Hypothalamus (tissue), 51 donors: ENCODE measurements at regions not wholly inside any gene's neighbourhood (a gene's known extent, or its start where the extent isn't known, plus 50 kb on each side); places are given as distances from the start of the nearest gene placed in this dataset.

Experiments used
- DNase-seq, 51 donors: peaks; one replicate each; lab custom pipeline; 2025; lab: John Stamatoyannopoulos, UW

- no peak for DNase-seq
Observed at GRCh38 chr4:35541146-35541887, 703.0 kb downstream of the ARAP2 start.

DNA sequence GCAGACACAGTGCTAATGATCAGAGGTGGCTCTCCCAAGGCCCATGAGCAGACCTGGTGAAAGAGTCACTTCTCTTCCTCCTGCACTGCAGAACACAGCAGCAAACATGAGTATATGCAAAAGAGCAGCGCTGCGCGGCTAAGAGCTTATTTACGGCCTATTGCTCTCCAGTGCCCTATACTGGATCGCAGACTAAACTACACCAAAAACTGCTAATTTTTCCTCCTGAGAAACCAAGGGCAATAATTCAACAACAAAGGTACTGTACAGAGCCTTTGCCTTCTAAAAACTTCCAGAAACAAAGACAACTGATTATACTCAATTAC lies 702.5 kb downstream of the ARAP2 start:
- no peak for DNase-seq

- no peak for DNase-seq
Observed at GRCh38 chr4:35548921-35549320, 695.4 kb downstream of the ARAP2 start.

DNA sequence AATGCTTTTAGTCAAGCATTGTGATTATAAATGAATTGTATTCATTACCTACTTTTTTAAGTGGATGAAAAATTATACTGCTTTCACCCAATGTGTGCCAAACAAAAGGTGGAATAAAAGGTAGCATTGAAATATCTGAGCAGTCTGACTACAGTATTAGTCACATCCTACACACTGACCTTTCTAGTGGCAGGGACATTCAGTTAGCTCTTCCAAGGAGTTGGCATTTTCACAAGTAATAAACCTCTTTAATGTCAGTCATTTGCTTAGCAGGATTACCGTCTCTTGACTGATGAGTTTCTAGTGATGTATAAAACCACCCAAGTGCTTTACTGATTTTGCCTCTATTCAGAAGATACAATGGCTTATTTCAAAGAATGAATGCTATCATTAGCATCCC lies 687.9 kb downstream of the ARAP2 start:
- no peak for DNase-seq

DNA sequence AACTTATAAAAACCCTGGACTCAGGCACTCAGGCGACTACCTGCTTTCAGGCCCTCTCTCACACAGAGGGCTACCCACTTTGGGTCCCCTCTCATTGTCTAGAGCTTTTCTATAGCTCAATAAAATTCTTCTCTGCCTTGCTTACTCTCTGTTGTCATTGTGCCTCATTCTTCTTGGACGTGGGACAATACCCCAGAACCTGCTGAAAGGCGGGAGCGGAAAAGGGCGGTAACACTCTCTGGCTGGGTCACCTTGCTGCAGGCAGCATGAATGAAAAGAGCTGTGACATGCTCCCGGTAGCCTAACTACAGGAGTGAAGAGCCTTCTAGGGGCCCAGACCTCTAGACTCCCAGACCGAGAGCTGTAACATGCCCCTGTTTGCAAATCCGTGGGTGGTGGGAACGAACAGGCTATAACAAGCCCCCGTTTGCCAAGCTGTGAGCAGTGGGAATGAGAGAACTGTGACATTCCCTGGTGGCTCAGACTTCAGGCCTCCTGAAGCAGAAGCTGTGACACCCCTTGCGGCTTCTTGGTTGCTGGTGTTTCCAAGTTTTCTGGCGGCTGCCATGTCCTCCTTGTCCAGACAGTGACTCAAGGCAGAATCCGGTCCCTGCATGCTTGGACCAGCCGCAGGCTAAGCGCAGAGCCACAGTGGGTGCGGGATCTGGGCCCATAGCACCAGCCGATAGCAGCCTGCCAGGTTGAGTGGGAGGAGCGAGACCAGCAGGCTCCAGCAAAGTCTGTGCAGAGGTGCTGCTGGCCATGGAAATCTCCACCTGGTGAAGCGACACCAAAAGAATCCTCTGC lies 684.6 kb downstream of the ARAP2 start:
- DNase-seq, result no peak

DNA sequence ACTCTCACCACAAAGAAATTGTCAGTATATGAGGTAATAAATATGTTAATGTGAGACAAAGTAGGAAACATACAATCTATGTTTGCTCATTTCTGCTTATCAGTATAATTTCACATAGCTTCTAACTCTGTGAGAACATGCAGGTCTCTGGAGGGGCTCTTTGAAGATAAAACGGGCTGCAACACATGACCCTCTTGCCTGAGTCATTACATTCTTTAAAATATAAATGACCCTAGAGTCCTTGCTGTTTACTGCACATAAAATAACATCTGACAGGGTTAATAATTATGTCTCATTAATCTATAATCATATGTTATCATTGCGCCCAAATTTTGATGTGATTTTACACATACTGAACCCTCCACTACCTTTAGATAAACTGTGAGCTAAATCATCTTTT lies 681.5 kb downstream of the ARAP2 start:
- no peak for DNase-seq

DNA sequence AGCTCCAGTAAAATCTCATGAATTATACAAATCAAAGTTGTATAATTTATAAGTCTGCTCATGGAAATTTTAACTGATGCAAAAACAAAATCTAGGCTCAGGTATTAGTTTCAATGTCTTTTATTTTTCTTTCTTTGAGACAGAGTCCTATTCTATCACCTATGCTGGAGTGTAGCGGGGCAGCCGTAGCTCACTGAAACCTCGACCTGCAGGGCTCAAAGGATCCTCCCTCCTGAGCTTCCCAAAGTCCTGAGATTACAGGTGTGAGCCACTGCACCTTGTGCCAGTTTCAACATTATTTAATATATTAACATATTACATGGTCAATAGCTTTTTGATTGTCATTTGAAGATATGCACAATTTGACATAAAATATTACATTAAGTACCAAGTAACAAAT lies 678.7 kb downstream of the ARAP2 start:
- no peak for DNase-seq

GRCh38 chr4:35591035-35591434 lies 653.3 kb downstream of the ARAP2 start:
- DNase-seq, result no peak

- DNase-seq, result no peak
Observed at GRCh38 chr4:35604252-35604651, 640.1 kb downstream of the ARAP2 start.

- no peak for DNase-seq
Observed at GRCh38 chr4:35604724-35605123, 639.6 kb downstream of the ARAP2 start.

DNA sequence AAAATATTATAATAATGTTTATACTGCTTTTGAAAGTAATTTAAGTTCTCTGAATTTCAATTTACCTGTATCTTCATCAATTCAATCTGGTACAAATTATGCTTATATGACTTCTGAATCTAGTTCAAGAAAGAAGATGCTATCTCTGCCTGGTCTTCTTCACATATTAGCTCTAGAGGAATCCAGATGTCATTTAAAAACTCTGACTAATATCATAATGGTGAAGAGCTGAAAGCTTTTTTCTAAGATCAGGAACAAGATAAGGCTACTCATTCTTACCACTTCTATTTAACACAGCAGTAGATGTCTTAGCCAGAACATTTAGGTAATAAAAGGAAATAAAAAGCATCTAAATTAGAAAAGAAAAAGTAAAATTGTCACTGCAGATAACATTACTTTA lies 636.1 kb downstream of the ARAP2 start:
- no peak for DNase-seq

GRCh38 chr4:35614120-35614519 lies 630.2 kb downstream of the ARAP2 start:
- DNase-seq, result no peak

- no peak for DNase-seq
Observed at GRCh38 chr4:35639929-35640328, 604.4 kb downstream of the ARAP2 start.

- no peak for DNase-seq
Observed at GRCh38 chr4:35643661-35644060, 600.7 kb downstream of the ARAP2 start.

DNA sequence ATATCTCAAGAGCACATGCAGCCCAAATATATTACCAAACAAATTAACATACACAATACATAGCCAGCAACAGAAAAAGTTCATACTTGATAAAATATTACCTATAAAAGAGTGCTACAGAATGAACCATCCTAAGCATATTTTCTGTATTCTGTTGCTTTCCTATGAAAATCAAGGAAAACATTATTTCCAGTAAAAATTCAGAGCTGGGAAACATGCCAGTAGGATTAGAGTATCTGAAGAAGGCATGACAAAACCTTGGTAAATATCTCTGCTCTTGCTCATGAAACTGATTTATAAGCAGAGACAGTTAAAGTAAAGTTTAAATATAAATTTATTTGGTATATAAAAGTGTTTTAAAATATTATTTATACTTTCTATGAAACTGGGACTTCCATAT lies 599.7 kb downstream of the ARAP2 start:
- DNase-seq, result no peak

DNA sequence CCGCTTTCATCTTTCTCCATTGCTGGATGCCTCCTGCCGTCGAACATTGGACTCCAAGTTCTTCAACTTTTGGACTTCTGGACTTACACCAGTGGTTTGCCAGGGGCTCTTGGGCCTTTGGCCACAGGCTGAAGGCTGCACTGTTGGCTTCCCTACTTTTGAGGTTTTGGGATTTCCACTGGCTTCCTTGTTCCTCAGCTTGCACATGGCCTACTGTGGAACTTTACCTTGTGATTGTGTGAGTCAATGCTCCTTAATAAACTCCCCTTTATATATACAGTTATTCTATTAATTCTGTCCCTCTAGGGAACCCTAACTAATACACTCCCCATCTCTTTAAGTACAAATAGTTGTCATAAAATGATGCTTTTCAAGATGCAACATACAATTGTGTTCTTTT lies 595.3 kb downstream of the ARAP2 start:
- no peak for DNase-seq

DNA sequence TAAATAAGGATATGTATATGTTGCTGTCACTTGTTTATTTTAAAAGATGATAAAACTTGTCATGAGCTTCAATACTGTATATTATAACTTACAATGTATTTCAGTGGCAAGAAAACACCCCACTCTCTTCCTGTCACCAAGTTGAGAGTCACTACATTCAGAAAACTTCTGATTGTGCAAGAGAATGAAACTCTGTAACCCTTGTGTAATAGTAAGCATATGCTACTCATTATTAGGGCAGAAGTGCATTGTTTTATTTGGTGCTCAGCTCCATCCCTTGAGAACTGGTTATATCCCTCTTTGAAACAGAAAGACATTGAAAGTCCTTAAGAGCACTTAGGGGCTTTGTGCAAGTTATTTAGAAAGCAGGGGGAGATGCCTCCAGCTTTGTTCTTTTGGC lies 594.5 kb downstream of the ARAP2 start:
- DNase-seq, result no peak

- no peak for DNase-seq
Observed at GRCh38 chr4:35652197-35652596, 592.1 kb downstream of the ARAP2 start.

GRCh38 chr4:35653451-35653850 lies 590.9 kb downstream of the ARAP2 start:
- no peak for DNase-seq

DNA sequence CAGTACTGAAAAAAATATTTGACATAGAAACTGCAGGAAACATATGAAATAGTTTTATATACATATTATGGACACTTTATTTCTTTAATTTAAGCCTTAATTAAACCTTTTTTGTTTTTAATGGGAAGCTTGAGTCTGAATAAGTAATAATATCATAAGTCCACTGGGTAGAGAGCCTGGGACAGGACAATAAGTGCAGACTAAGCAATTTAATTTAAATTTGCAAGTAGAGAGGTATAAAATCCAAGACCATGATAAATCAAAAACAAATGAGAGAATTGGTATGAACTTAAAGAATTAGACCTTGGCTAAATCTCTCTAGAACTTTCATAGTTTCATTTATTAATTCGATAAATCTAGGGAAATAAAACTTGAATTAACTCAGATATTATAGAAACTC lies 571.2 kb downstream of the ARAP2 start:
- no peak for DNase-seq

- DNase-seq, result no peak
Observed at GRCh38 chr4:35684755-35685154, 559.6 kb downstream of the ARAP2 start.

GRCh38 chr4:35689870-35690269 lies 554.4 kb downstream of the ARAP2 start:
- no peak for DNase-seq

DNA sequence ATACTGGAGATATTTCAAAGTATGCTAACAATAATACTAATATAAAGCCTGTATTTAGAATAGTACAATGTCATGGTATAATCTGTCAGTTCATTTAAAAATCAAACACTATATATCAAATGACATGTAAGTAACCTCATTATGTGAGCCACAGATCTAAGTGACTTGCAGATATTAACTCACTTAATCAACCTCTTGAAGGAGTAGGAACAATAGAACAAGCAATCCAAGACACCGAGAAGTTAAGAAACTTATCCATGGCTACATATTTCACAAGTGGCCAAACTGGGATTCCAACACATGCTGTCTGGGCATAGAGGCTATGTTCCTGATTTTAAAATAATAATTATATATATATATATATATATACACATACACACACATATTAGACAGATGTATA lies 554.0 kb downstream of the ARAP2 start:
- DNase-seq, result no peak
